Ovary (tissue), 7 donors: ENCODE measurements at regions not wholly inside any gene's neighbourhood (a gene's known extent, or its start where the extent isn't known, plus 50 kb on each side); places are given as distances from the start of the nearest gene placed in this dataset. TPM values are rescaled to one million over a fixed set of nuclear protein-coding genes. Genes with fewer than 3 reads are reported as not detected.

Experiments
- DNase-seq, 5 donors: peaks; one replicate each; pipeline ENCODE4 v3.0.0-alpha.2; 2019 to 2020
- H3K27ac ChIP-seq, 2 donors: fragments of 200-600 bp; one replicate each; pipeline versions ENCODE4 v1.5.1 to v1.8.0; 2019 to 2022
- H3K27me3 ChIP-seq: fragments of 200-600 bp; one replicate; pipeline ENCODE4 v1.8.0; 2022
- H3K36me3 ChIP-seq: fragments of 200-600 bp; sonication (generic); one replicate; pipeline ENCODE4 v1.5.1; 2019
- H3K4me1 ChIP-seq: one replicate; pipeline ENCODE4 v1.8.1; 2013; ENCODE audit warnings: mild to moderate bottlenecking, moderate library complexity; ENCODE audit not compliant: insufficient read depth
- H3K4me3 ChIP-seq: fragments of 200-600 bp; sonication (generic); one replicate; pipeline ENCODE4 v1.5.1; 2017
- H3K9me3 ChIP-seq, 2 donors: fragments of 200-600 bp in 1 of 2; sonication (generic) in 1 of 2; one replicate each; pipeline versions ENCODE4 v1.5.1 to v1.8.1; 2013 to 2019; ENCODE audit warnings: mild to moderate bottlenecking in 1 of 2, moderate library complexity in 1 of 2
- POLR2A ChIP-seq: fragments of 450-650 bp; IDR thresholded peaks from one replicate; pipeline ENCODE4 v1.6.1; 2017; ENCODE audit warnings: antibody characterized with exemption, mild to moderate bottlenecking, moderate library complexity
- WGBS, 3 donors: extraction: QIAGEN DNeasy Blood & Tissue Kit in 1 of 3; methylation state at CpG; one replicate each; pipeline versions ENCODE4 v1.1.5 to v1.1.7; 2013 to 2017; 5-methylcytosine and 5-hydroxymethylcytosine counted together
- intact Hi-C, 4 donors: fragments of 100-400 bp; cut with DNase I; formaldehyde crosslinking; loops; one replicate each; pipeline versions ENCODE4 v1.11.0 to v1.15.1; 2022 to 2023
- small RNA-seq: library from RNA; depleted of rRNA; stranded (forward); fragments of <200 nt; gene quantifications from one replicate; pipeline ENCODE3, GENCODE V24; 2016
- donor health status: DM: no; HTN: no; CAD: no; lungs with moderate emphysema.
- donor health status: DM: no; HTN: no; CAD: no.
- donor health status: Bipolar disorder and iron deficiency.
- donor health status: DM: no; HTN: no; CAD: no.
- donor health status: DM: yes; HTN: yes; CAD: no.

DNA sequence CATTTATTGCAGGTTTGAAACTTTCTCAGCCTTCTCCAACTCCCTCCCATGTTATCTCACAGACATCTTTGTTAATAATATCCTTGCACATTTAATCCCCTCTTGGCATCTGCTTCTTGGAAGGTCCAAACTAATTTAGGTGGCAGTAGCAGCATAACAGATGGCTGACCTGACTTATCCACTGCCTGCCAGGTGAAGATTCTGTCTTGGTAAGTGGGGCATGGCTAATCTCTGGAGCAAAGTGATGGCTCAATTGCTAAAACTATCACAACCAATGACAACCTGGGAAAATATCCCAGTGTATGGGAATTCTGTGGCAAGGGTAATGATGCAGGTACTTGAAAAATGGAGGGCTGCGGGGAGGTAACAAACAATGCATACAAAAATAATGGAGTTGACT, 58.2 kb upstream of the ALG10B start:
- intact Hi-C loops = no loop called here
- no peaks in the 10 kb centered on the region for H3K27me3 ChIP-seq
- no peaks in the 10 kb centered on the region for H3K36me3 ChIP-seq
- H3K4me3 ChIP-seq = no peak overlapping the region
- H3K9me3 ChIP-seq = no peaks in the 10 kb centered on the region
- no peaks in the 10 kb centered on the region for H3K4me1 ChIP-seq
- no peak for DNase-seq
- TF ChIP-seq POLR2A = no peak
- H3K27ac ChIP-seq = no peak overlapping the region
- 75 to 83% (median 78%) methylated on average over 1 of the region's 1 CpG for WGBS, 3 donors

Small RNA genes lying in the stretch of these regions (small RNA-seq; reads per million reads assigned to genes)
- gene RF01518 = not detected
- 3.9 reads per million, percentile 78 among the genes with 10 or more reads in this experiment for gene RNA5SP358
- 0.20 reads per million for gene RNA5SP359
